T-helper 2 cell treated with Interferon-gamma antibody and Interleukin-4, amounts not matched to agents 5 μg/mL and 100 μg/mL, for 36 hours (primary cell): ENCODE measurements at regions not wholly inside any gene's neighbourhood (a gene's known extent, or its start where the extent isn't known, plus 50 kb on each side); places are given as distances from the start of the nearest gene placed in this dataset.
"Not testable (repeated sequence)": the region's sequence is repeated elsewhere in the genome, so short reads cannot be mapped to it uniquely, and the experiment has no call there.

Source experiments
- DNase-seq: peaks from one replicate; pipeline ENCODE4 v3.0.0; 2021; ENCODE audit warnings: low spot score
- H3K27ac Mint-ChIP-seq: one replicate; pipeline ENCODE4 v1.8.0; 2021; ENCODE audit warnings: mild to moderate bottlenecking, mixed read lengths
- H3K27me3 Mint-ChIP-seq: one replicate; pipeline ENCODE4 v1.8.0; 2021; ENCODE audit warnings: low read depth, mixed read lengths
- H3K36me3 Mint-ChIP-seq: one replicate; pipeline ENCODE4 v1.8.0; 2021; ENCODE audit warnings: low read depth, mixed read lengths
- H3K4me1 Mint-ChIP-seq: one replicate; pipeline ENCODE4 v1.8.0; 2021; ENCODE audit warnings: low read depth, mixed read lengths
- H3K4me3 Mint-ChIP-seq: one replicate; pipeline ENCODE4 v1.8.0; 2022; ENCODE audit warnings: mild to moderate bottlenecking, moderate library complexity, mixed read lengths
- H3K9me3 Mint-ChIP-seq: one replicate; pipeline ENCODE4 v1.8.0; 2021; ENCODE audit warnings: mixed read lengths

DNA sequence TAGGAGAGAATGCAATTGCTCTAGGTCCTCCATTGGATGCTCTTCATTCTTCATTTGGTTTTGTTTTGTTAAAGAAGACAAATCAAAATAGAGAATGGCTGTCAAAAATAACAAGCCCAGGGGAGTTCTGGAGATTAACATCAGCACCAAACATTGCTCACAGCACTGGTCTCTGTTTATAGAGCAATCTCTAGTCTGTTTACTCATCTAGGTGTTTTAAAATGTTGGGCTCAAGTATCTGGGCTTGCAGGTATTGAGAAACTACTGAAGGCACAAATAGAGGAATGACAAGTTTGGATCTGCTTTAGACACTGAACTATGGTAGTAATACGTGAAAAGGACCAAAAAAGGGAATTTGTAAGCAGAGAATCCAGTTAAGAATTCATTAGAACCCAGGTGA, 77.0 kb upstream of the TMC1 start:
- H3K4me1 Mint-ChIP-seq: peaks cover 31% of the 10 kb centered on the region
- H3K9me3 Mint-ChIP-seq: no peaks in the 10 kb centered on the region
- no peaks in the 10 kb centered on the region for H3K27me3 Mint-ChIP-seq
- DNase-seq: no peak
- peak overlapping the region; percentile 13 for H3K4me3 Mint-ChIP-seq
- no peaks in the 10 kb centered on the region for H3K36me3 Mint-ChIP-seq
- H3K27ac Mint-ChIP-seq: peak overlapping the region; percentile 77

DNA sequence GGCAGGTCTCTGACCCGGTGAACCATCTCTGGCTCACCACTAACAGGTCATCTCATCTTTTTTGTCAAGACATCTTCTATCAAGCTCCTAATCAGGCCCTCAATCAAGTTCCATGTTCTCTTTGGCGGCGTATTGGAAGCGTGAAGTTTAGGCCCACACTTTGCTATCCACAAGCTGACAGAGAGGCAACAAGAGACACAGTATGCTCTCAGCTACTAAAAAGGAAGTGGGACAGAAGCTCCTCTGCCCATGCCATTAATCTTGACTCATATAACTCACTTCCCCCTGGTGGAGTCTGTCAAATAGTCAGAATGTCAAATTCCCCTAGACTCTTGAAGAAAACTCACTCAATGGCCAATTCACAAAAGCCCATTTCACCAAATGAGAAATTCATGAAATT, 77.6 kb upstream of the TMC1 start:
- peaks cover 31% of the 10 kb centered on the region for H3K4me1 Mint-ChIP-seq
- no peaks in the 10 kb centered on the region for H3K36me3 Mint-ChIP-seq
- H3K4me3 Mint-ChIP-seq: no peak overlapping the region
- peak; percentile 40 for DNase-seq
- no peaks in the 10 kb centered on the region for H3K27me3 Mint-ChIP-seq
- H3K27ac Mint-ChIP-seq: peak overlapping the region; percentile 77
- H3K9me3 Mint-ChIP-seq: no peaks in the 10 kb centered on the region

DNA sequence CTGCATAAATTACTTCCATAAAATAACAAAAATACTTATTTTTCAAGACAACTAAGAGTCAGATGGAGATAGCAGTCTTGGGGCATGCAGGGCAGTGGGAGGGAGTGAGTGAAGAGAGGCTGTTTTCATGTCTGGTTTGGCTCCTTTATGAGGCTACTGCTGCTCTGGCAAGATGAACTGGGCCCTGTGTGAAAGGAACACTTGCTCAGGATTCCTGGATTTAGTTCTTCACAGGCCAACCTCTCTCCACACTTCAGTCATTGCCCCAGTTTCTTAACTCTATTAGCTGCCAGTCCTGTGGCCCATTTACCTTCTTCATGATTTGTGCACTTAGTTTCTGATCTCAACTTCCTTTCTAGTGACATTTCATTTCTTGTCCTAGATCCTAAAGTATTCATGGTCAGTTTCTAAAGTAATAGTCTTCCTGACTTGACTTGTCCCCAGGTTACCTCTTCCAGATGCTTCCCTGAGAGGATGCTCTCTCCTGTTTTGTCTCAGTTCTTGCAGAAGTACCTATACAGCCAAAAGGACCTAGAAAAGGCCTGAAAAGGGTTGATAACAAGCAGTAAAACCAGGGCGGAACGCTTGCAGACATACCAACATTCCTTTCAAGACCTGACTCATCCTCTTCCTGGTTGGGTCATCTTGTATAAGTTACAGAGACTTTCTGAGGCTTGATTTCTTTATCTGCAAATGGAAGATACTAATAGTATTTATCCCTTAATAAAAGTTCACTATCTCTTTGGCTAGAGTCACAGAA, 77.0 kb upstream of the ZFAND5 start:
- Mint-ChIP-seq H3K27me3 (no peaks in the 10 kb centered on the region), H3K4me3 (no peak overlapping the region), H3K27ac (no peak overlapping the region), H3K4me1 (peaks cover 31% of the 10 kb centered on the region), H3K36me3 (no peaks in the 10 kb centered on the region), H3K9me3 (no peaks in the 10 kb centered on the region)
- DNase-seq: no peak

DNA sequence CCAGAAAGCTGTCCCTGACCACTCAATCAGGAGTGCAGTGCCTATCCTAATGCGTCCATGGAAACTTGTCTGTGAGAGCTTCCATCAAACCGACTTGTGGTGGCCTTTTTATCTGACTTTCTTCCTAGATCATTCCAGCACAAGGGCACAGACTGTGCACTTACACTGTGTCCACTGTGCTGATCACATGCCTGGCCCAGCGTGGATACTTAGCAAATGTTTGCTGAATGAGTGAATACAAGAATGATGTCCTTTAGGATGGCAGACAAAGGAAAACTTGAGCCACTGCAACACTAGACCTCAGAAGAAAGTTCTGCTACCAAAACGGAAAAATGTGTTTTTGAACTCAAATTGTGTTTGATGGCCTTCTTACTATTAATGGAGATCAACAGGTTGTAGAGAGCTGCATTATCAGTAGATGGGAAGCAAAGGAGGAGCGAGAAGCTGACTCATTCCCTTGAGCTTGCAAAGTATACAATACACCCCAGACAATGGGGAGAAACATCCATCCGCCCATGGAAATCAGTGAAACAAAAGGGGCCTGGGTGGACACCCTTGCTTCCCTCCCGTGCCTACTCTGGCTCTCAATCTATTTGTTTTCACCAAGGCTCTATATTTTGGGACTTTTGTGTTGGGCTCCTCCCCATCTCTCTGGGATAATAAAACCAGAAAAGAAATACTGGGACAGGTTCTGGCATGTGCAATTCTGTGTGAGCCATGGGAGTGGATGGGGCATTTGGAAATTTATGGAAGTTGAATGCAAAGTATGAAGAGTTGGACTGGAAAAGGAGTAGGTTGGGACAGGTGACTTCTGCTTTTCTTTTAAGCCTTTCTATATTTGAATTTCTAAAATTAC, 76.2 kb upstream of the ZFAND5 start:
- H3K4me1 Mint-ChIP-seq: peaks cover 31% of the 10 kb centered on the region
- H3K9me3 Mint-ChIP-seq: no peaks in the 10 kb centered on the region
- H3K4me3 Mint-ChIP-seq: no peak overlapping the region
- no peak for DNase-seq
- no peaks in the 10 kb centered on the region for H3K36me3 Mint-ChIP-seq
- peaks cover 1% of the 10 kb centered on the region for H3K27me3 Mint-ChIP-seq
- H3K27ac Mint-ChIP-seq: no peak overlapping the region

DNA sequence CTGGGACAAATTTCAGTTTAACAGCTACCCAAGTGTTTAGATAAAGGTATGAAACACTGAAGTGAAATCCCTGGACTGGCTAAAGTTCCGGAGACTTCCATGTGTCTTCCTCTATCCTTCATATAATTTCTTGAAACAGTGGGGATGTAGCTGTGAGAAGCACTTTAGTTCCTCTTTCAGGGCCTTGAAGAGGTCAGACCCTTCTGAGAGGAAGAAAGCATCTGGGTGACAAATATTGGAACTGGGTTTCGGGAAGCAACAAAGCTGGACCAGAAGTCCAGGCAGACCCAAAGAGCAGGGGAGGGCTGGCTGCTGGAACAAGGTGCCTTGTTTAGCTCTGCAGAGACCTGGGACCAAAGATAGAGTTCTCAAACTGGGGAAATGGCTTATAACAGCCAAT, 75.4 kb upstream of the ZFAND5 start:
- peaks cover 26% of the 10 kb centered on the region for H3K4me1 Mint-ChIP-seq
- no peaks in the 10 kb centered on the region for H3K36me3 Mint-ChIP-seq
- H3K9me3 Mint-ChIP-seq: no peaks in the 10 kb centered on the region
- H3K4me3 Mint-ChIP-seq: no peak overlapping the region
- DNase-seq: no peak
- peaks cover 7% of the 10 kb centered on the region for H3K27me3 Mint-ChIP-seq
- no peak overlapping the region for H3K27ac Mint-ChIP-seq

DNA sequence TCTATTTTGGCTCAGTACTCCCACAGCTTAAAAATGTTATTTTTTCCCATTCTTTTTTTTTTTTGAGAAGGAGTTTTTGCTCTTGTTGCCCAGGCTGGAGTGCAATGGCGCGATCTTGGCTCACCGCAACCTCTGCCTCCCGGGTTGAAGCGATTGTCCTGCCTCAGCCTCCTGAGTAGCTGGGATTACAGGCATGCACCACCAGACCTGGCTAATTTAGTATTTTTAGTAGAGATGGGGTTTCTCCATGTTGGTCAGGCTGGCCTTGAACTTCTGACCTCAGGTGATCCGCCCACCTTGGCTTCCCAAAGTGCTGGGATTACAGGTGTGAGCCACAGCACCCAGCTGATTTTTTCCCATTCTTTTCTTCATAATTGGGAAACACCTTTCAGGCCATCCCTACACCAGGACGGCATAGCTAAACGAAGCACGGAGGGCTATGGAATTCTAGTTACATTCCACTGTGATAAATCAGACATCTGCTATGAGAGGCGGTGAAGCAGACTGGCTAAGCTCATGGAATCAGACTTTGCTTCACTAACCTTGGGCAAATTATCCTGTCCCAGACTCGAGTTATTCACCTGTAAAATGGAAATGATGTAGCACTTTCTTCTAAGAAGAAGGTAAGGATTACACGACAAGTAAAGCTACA, 68.7 kb upstream of the ZFAND5 start:
- H3K9me3 Mint-ChIP-seq, H3K36me3 Mint-ChIP-seq, DNase-seq, H3K4me1 Mint-ChIP-seq, H3K4me3 Mint-ChIP-seq, H3K27ac Mint-ChIP-seq: not testable (repeated sequence)
- peaks cover 14% of the 10 kb centered on the region for H3K27me3 Mint-ChIP-seq

DNA sequence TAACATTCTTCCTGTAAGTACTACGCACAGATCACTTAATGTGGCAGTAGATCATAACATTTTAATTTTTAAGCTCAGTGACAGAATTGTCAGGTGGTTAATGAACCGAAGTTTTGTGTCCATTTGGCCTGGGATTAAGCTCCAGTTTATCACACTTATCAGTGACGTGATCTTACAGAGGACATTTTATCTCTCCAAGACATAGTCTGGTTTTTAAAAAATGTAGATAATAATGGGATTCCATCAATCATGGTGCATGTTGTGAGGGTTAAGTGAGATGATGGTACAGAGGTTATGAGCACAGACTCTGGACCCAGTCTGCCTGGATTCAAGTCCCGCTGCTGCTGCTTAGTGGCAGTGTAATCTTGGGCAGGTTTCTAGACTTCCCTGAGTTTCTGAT, 66.0 kb upstream of the ZFAND5 start:
- no peak overlapping the region for H3K27ac Mint-ChIP-seq
- peaks cover 12% of the 10 kb centered on the region for H3K27me3 Mint-ChIP-seq
- H3K9me3 Mint-ChIP-seq: no peaks in the 10 kb centered on the region
- H3K4me1 Mint-ChIP-seq: no peaks in the 10 kb centered on the region
- no peak overlapping the region for H3K4me3 Mint-ChIP-seq
- DNase-seq: no peak
- H3K36me3 Mint-ChIP-seq: no peaks in the 10 kb centered on the region

DNA sequence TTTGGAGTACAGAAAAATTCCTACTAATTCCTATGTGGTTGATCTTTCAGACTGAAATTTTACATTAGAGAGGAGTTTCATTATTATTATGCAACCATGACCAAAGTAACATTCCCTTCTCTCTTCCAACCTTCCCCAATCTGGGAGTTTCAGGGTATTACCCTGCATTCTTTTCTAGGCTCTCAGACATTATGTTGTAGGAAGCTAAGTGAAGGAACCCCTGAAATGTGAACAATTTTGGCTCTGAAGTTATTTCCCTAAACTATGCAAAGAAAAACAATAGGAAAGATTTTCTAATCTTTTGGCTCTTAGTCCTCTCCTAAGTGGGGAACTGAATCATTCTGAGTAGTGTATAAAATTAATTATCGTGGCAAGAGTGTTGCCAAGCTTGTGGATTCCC, 63.3 kb upstream of the ZFAND5 start:
- no peak overlapping the region for H3K4me3 Mint-ChIP-seq
- H3K36me3 Mint-ChIP-seq: no peaks in the 10 kb centered on the region
- no peaks in the 10 kb centered on the region for H3K4me1 Mint-ChIP-seq
- peaks cover 4% of the 10 kb centered on the region for H3K27me3 Mint-ChIP-seq
- no peak for DNase-seq
- H3K9me3 Mint-ChIP-seq: no peaks in the 10 kb centered on the region
- no peak overlapping the region for H3K27ac Mint-ChIP-seq

DNA sequence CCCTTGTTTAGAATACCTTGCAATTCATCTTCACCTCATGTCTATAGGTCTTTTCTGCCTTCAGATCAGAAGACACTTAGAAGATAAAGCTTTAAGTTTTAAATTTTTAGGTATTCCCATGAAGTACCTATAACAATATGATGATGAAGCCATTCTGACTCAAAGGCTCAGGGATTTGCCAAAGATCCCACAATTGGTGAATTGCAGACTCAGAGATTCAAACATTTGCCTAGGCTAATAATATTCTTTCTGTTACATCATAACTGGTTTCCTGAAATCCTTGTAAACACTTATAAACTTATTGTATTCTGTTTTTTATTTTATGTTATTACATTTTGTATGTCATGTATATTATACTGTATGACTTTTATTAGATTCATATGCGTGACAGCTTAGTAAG, 62.8 kb upstream of the ZFAND5 start:
- Mint-ChIP-seq H3K27me3 (peaks cover 4% of the 10 kb centered on the region), H3K27ac (no peak overlapping the region), H3K36me3 (no peaks in the 10 kb centered on the region), H3K9me3 (no peaks in the 10 kb centered on the region), H3K4me3 (no peak overlapping the region), H3K4me1 (no peaks in the 10 kb centered on the region)
- DNase-seq: no peak

DNA sequence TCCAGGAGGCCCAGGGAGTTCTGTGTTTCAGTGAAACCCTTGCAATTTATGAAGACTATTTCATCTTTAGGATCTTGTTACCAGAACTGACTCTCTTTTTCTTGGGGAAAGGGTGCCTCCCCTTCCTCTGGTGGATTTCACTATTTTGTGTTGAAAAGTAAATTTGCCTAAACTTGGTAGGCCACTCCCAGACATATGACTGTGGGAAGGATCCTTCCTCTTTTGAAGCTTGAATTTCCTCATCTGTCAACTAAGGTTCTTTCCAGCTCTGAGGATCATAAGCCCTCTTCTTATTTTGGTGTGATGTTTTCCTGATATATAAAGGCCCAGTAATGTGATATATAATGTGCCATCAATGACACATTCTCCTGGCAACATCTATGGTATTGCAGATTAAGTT, 59.1 kb upstream of the ZFAND5 start:
- no peaks in the 10 kb centered on the region for H3K36me3 Mint-ChIP-seq
- H3K9me3 Mint-ChIP-seq: no peaks in the 10 kb centered on the region
- no peak overlapping the region for H3K27ac Mint-ChIP-seq
- no peak overlapping the region for H3K4me3 Mint-ChIP-seq
- no peaks in the 10 kb centered on the region for H3K4me1 Mint-ChIP-seq
- no peak for DNase-seq
- H3K27me3 Mint-ChIP-seq: peaks cover 3% of the 10 kb centered on the region

DNA sequence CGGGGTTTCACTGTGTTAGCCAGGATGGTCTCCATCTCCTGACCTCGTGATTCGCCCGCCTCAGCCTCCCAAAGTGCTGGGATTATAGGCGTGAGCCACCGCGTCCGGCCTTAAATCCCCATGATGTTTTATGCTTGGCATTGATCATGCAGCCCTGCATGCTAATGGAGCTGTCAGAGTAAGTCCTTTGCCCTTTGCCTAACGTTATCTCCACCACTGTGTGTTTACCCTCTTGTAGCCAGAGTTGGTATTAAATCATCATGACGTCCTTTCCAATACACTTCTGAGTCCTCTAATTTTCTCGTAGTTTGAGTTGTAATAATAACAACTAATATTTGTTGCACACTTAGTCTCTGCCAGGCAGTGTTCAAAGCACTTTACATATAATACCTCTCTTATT, 57.2 kb upstream of the ZFAND5 start:
- Mint-ChIP-seq H3K4me3 (no peak overlapping the region), H3K4me1 (no peaks in the 10 kb centered on the region), H3K27ac (no peak overlapping the region), H3K27me3 (no peaks in the 10 kb centered on the region), H3K36me3 (no peaks in the 10 kb centered on the region), H3K9me3 (no peaks in the 10 kb centered on the region)
- no peak for DNase-seq

DNA sequence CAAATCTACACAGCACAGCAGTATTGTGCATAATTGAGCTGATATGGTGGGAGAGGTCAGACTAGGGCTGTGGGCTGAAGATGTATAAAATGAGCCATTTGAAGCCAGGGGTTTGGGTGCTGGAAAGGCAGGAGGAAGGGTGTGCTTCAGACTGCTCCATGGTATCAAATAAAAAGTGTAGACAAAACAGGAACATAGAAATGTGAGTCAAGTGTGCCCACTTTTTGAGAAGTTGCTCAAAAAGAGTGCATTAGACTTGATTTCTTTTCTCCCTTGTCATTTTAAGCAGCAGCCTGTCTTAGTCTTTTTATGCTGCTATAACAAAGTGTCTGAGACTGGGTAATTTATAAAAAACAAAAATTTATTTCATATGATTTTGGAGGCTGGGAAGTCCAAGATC, 55.8 kb upstream of the ZFAND5 start:
- Mint-ChIP-seq H3K36me3 (no peaks in the 10 kb centered on the region), H3K4me1 (no peaks in the 10 kb centered on the region), H3K27me3 (no peaks in the 10 kb centered on the region), H3K9me3 (no peaks in the 10 kb centered on the region), H3K27ac (no peak overlapping the region), H3K4me3 (no peak overlapping the region)
- no peak for DNase-seq

DNA sequence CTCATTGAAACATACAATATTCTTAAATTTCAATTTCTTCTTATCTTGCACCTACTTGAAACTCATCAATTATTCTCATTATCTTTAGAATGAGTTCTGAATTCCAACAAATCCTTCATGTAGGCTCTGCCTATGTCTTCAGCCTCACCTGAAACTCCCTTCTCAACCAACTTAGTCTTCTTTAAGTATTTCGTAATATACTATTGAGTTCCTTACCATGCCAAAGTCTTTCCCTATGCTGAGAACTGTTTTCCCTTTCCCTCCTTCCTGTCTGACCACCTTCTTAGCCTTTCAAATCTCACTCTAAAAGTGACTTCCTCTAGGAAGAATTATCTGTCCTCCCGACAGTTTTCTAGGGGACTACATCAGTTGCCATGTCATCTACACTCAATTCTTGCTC, 50.9 kb upstream of the ZFAND5 start:
- H3K27ac Mint-ChIP-seq: no peak overlapping the region
- H3K4me1 Mint-ChIP-seq: no peaks in the 10 kb centered on the region
- H3K4me3 Mint-ChIP-seq: no peak overlapping the region
- H3K9me3 Mint-ChIP-seq: no peaks in the 10 kb centered on the region
- H3K27me3 Mint-ChIP-seq: no peaks in the 10 kb centered on the region
- no peaks in the 10 kb centered on the region for H3K36me3 Mint-ChIP-seq
- DNase-seq: no peak

DNA sequence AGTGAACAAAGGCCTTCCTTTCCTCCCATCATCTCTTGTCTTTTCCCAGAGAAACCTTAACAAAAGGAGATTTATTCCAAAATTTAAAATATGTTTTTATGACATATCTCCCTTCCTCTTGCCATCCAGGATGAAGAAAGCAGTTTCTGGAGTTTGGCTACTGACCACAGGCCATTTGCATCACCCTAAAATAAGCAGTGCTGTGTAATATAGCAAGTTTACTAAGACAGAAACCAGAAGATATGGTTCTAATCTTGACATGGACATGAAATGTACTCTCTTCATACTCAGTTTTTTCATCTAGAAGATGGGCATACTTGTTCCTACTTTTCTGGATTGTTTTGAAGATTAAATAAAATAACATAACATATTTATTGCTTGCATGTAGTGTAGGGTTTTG, 50.2 kb upstream of the ZFAND5 start:
- Mint-ChIP-seq H3K9me3 (no peaks in the 10 kb centered on the region), H3K4me3 (no peak overlapping the region), H3K27ac (no peak overlapping the region), H3K27me3 (no peaks in the 10 kb centered on the region), H3K36me3 (no peaks in the 10 kb centered on the region), H3K4me1 (no peaks in the 10 kb centered on the region)
- DNase-seq: no peak
